OCI-M1 (cell line): ENCODE measurements at regions not wholly inside any gene's neighbourhood (a gene's known extent, or its start where the extent isn't known, plus 50 kb on each side); places are given as distances from the start of the nearest gene placed in this dataset.
"Not testable (repeated sequence)": the region's sequence is repeated elsewhere in the genome, so short reads cannot be mapped to it uniquely, and the experiment has no call there.

Source experiments
- DNase-seq: peaks from one replicate; lab custom pipeline; 2025; lab: John Stamatoyannopoulos, UW

DNA sequence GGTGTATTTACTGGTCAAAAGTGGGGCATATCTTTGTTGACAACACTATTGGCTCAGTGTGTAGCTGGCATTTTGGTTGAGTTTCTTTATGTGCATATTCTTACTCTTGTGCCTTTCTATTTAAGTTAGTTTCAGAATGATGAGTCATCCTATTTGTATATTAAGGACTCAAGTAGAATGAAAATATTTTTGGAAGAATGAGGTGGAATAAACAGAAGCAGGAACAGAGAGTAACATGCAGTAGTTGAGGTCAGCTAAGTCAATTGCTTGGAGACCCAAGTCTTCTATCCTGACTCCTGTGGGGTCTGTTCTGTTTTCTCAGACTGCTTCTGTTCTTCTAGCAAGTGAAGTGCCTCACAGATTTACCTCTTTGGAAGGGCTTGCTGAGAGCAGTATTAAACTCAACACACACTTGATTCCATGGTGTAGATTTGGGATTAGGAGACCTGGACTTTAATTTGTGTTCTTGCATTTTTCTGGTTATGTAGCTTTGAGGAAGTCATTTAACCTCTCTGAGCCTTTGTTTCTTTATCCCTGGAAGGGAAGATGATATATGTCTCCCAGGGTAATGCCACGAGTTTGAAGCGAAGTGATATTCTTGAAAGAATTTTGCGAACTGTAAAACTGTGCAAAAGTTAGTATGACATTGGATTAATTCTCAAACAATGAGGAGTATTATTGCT is 324.3 kb downstream of the QKI start:
- no peak for DNase-seq

DNA sequence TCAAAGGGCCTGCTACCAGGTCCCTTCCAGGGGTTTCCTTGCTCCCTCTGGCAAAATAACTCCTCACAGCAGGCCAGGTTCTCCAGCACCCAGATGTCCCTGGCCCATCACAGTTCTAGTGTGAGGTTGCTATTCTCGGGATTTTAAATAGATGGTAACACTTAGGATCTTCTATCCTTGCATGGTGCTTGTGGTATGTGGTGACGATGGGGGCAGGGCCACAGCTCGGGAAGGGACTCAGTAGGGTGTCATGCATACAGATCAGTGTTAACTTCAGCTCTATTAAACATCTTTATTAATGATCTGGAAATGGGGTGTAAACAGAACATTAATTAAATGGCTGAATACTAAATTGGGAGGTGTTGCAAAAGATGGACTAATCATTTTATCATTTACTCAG is 323.8 kb downstream of the QKI start:
- no peak for DNase-seq

DNA sequence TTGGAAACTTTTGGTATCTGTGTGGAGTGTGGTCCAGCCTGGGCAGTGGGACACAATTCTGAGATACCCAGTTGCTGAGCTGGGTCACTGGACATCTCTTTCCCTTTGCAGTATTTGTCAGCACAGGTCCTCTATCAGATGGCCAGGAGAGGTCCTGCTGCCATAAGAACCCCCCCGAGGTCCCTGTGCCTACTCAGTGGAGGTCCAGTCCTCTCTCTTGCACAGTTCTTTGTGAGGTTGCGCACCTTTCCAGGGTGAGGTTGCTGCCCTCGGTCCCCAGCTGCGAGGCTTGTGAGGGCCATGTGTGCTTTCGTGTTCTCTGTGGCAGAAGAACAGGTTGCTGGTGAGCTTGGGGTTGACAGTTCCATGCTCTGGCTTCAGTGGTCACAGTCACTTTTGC is 320.6 kb downstream of the QKI start:
- no peak for DNase-seq

DNA sequence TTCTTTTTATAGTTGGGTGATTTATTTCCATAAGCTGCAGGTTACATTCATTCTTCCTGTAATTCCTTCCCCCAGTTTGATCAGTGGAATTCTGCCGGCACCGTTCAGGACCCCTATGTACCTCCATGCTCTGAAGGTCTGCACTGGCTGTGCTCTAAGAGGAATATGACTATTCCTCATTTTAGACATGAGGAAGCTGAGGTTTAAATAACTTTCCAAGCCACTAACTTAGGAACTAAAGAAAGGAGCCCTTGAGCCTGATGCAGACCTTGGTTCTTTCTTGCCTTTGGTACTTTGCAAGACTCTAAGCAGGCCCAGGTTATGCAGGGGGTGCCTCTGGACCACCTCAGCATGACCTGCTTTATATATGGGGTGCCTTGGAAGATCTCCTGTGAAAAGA is 318.5 kb downstream of the QKI start:
- no peak for DNase-seq

DNA sequence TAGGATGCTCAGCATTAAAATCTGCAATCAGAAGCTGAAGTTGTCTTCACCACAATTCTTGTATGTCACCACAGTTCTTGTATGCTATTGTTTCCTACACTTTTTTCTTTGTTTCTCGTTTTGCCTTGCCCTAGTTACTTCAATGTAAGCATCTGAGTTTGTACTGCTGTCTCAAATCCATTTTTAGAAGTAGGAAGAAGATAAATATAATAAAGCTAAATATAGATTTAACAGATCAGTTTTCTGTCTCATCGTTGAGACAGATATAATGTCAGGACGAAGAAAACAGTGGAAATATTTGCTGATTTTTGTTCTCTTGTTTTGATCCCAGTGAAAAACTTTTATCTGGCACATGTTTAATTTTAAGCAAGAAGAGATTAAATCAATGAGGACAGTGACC is 318.0 kb downstream of the QKI start:
- DNase-seq, result no peak

DNA sequence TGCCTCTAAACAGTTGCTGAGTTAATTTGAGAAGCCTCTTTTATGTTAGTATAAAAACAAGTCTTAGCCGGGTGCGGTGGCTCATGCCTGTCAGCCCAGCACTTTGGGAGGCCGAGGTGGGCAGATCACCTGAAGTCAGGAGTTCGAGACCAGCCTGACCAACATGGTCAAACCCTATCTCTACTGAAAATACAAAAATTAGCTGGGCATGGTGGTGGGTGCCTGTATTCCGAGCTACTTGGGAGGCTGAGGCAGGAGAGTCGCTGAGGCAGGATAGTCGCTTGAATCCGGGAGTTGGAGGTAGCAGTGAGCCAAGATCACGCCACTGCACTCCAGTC is 317.5 kb downstream of the QKI start:
- DNase-seq, result not testable (repeated sequence)

DNA sequence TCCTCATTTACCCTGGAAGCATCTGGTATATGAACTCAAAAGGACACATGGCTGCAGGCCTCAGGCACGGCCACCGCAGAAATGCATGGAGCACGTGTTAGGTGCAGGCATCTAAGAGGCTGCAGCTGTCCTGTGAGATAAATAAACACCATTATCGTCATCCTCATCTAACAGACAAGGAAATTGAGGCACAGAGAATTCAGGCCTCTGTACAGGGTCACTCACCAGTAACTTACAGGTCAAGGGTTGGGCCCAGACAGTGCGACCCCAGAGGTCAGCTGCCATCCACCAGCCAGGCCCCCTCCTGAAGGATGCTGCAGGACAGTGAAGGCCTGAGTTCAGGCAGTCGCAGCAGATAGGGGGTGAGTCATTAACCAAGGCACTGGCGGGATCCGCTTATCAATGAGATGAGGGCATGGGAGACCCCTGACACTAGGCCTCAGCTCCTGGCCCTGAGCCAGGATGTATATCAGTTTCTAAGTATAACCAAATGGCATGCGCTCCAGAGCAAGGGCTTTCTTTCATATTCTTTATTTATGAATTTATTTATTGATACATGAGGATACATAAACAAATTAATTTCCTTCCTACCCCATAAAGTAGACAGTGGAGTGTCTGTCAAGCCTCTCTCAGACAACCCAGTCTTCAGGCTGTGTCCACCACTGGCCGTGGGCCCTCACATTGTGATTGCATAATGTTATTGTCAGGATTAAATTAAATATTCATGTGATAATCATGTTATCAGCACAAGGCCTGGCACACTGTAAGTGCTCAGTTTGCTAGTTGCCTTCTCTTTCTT is 316.9 kb downstream of the QKI start:
- peak; percentile 84 for DNase-seq

DNA sequence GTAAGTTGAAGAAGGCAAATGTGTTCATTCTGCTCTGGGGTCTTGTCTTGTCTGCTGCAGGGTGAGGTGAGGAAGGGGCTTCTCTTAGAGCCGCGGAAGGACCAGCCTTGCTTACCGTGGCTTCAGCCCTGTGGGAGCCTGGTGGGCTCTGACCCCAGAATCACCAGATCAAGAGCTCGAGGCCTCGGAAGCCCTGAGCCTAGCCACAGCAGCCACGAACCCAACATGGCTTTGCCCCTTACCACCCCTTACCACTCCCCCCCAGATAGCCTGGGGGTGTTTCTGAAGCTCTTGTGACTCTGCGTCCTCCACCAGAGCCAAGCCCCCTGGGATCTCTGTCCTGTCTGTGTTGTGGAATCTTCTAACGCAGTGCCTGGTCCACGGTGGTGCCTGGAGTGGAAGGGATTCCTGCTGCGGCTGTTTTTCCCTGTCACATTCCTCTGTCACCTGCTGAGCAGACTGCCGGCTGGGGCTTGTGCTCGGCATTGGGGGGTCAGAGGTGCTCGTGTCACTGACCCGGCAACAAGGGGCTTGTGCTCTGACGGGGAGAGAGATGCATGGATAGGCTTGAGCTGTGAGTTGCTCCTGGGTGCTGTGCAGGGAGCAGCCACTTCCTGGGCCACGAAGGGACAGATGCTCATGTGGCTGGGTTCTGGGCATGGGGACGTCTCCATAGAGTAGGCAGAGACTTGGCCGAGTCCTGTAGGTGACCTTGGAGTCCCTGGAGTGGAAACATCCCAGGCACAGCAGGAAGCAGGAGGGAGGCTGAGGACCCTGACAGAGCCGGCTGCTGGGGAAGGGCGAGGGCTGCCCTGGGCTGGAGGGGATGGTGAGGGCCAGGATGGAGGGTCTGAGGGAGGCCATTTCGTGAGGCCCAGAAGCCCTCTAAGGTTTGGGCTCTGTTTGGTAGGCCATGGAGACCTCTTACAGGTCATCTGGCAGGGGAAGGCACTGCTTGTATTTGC is 316.0 kb downstream of the QKI start:
- DNase-seq, result no peak

DNA sequence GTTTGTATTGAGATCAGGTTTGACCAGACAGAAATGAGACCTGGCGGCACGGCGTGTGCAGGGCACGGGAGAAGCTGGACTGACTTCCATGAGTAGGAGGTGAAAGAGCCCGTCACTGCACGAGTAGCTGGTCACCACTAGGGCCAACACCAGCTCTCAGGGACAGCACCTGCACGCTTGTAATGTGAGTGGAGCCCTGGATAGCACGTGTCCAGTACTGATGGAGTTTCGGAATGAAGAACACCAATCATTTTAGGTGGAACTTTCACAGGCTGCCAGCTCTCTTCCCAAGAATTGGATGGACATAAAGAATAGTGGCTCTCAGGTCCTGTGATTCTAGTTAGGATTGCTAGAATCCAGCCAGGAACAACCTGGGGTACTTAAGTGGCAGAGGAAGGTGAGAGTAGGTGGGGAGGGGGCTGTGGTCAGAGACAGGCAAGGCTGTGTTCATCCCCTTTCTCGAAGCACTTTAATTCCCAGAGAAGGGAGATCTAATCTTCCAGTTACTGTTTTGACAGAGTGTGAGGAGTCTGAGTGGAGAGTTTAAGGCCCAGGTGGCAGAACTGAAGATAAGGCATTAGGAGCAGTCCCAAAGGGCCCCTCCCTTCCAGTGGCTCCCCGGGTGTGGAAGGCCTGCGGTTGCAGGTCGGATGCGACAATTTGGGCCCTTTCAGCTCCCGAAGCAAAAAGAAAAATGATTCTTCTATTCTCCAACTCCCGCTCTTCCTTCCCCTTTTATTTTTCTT is 314.8 kb downstream of the QKI start:
- DNase-seq, result peak; percentile 6

DNA sequence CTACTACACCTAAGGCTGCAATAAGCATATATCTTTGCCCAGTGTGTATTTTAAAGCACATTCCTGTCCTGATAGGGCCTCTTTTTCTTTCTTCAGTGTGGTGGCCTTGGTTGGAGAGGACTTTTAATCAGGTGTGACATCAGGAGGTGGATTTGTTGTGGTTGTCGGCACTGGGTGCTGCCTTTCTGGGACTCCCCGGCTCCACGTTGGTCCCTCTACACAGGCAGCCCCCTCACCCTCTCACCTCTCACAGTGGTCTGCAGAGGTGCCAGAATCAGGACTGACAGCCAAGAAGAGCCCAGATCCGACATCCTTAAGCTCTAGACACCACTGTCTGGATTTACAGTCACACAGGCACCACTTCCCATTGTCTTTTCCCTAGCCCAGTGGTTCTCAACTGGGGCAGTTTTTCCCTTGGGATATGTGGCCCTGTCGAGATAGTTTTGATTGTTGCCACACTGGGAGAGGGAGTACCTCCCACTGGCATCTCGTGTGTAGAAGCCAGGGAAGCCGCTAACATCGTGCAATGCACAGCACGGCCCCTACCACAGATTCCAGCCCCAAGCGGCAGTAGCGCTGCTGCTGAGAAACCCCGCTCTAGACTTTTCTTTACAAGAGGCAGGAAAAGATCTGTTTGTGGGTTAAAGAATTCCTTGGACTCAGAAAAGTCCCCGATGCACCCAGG is 314.1 kb downstream of the QKI start:
- no peak for DNase-seq

DNA sequence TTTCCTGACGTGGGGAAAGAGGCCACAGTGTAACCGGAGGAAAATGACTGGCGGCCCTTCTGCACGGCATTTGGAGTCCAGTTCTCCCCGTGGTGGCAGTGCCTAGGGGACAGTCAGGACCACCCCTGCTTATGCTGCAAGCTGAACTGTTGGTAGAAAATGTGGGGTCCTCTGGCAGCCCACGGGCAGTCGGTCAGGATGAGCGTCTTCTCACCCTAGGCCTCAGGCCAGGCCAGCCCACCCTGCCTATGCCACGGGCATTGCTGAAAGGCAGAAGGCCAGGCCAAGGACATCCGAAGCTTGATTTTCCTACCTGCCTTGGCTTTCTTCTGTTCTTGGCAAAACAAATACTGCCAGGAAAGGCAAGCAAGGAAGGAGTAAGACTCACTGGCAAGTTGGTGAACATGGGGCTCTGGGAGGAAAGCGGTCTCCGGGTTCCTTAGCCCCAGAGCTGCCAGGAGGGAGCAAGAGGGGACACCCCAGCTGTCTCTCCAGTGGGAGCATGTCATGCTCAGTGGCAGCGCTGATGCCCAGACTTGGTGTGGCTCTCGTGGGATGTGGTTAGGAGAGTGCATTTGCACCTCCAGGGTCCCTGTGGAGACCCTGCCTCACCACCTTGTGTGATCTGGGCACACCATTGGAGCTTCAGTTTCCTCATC is 311.6 kb downstream of the QKI start:
- no peak for DNase-seq

DNA sequence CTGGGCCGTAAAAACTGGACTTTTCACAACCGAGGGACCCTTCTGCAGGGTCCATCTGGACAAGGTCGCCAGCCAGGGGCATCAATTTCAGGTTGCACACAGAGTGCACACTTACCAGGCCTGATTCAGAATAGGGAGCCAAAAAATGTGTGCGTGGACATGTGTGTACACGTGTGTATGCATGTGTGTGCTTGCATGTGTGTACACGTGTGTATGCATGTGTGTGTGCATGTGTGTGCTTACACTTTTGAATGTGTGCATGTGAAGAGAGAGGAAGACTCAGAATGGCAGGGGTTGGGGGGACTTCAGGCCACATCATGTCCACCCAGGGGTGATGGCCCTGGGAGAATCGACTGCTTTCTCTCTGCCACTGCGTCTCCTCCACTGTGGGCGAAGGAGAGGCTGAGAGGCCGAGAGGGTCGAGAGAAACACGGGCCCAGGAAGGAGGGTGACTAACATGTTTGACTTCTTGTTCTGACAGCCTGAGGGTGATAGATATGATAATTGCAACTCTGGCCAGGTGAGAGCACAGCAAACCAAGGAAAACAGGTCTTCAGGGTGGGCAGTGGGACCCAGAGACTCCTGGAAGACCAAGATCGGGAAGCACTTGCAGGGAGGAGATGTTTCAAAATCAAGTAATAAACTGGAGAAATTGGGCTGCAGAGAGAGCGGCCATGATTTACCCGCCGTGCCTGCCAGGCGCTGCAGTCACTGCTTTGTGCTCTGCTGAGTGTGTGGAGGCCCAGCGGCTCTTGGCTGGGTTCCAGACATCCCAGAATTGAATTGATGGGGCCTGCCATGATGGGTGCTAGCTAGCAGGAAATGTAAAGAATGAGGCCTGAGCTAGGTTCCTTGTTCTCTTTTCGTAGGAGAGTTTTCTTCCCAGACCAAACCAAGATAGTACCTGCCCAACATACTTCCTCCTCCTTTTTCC is 310.8 kb downstream of the QKI start:
- DNase-seq, result no peak

DNA sequence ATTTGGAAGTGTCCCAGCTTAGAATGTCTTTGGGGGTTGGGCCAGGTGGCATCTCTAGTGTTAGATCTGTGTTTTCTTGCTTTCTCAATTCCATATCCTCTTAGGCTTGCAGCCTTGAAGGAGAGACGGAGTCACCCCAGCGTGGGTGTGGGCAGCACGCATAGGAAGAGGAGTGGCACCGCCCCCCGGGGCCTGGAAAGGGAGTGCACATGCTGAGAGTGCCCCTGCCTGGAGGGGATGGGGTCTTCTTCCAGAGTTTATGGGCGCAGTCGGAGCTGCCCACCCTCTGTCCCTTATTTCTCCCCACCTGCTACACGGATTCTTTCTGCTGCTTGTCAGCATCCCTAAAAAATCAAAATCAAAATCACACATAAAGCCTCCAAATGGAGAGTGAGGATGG is 309.7 kb downstream of the QKI start:
- no peak for DNase-seq

DNA sequence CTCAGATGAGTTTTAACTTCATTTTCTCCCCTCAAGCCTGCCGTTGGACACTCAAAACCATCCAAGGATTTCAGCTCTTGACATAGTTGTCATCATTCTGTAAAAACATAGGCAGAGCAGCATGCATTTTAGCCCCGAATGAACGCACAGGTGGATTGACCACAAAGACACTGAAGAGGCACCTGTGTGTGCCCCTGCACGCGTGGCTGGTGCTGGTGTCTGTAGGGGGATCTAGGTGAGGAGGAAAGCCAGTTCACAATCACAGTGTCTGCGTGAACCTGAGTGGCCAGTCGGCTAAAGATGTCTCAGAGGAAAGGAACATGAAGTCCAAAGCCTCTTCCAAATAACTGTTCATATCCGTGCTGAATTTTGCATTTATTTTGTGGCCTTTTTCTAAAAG is 309.2 kb downstream of the QKI start:
- DNase-seq, result no peak

DNA sequence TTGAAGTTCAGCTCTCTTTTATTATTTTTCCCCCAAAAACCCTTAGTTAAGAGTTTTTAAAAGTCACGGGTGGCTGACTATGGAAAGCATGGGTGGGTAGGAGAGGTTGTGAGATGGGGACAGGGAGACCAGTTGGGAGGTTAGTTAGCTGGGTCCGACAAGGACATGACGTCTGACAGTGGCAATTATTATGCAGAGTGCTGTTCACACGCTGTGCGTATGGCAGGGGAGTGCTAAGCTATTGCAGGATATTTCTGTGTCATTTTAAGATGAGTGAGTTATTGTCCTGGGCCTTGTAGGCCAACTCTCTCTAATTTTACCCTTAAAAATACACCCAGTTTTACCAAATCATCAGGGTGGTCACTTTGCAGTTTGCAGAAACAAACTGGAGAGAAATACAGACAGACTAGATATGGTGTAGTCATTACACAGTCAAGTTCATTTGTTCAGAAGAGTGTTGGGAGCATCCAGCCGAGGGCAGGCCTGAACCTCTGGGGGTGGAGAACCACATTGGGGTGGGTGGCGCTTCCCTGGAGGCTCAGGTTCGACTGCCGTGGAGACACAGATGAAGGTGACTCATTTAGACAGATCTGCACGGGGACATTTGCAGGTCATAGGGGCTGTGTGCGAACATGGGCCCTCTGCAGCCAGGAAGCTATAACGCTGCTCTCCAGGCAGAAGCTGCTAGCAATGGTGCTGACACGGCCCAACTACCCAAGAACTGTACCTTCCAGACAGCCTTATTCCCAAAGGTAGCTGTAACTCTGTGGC is 307.6 kb downstream of the QKI start:
- DNase-seq, result no peak

DNA sequence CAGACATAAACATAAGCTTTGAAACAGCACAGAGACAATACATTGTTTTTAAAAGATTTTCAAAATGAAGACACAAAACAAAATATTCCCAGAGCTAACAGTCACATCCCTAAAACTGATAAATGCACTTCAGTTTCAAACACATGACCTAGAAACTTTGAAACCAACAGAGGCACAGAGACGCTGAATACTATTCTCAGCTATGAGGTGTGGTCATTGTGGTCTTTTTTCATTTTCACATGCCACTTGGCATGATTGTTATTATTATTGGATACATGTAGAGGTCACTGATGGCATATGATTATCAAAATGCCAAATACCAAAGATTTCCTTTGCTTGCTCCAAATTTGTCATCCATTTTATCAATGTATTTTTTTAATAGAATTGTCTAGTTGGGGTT is 306.9 kb downstream of the QKI start:
- DNase-seq, result no peak

DNA sequence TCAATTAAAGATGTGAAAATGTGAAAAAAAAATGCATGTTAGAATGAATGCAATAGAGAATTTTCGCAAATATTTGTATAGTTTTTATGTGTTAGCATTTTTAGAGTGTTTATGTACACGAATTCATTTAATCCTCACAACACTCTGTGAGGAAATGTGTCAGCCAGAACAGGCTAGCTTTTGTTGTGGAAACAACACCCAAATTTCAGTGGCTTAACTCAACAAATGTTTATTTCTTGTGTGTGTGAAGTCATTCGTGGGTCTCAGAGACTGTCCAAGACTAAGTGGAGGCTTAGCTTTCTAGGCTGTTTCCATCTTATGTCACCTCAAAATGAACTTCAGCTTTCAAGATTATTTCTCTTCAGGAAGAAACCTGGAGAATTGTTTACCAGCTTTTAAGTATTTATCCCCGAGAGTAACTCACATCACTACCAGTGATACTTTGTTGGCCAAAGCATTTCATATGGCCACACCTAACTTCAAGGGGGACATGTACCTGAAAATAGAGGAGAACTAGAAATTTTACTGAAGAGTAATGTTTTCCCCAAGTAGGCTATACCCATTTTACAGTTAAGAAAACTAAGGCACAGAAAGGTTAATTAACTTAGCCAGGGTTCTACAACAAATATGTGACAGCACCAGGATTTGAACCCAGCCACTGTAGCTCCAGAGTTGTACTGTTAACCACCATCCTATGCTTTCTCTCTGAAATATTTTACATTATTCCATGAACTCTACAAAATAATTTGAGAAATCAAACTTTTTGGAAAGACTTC is 306.1 kb downstream of the QKI start:
- no peak for DNase-seq

DNA sequence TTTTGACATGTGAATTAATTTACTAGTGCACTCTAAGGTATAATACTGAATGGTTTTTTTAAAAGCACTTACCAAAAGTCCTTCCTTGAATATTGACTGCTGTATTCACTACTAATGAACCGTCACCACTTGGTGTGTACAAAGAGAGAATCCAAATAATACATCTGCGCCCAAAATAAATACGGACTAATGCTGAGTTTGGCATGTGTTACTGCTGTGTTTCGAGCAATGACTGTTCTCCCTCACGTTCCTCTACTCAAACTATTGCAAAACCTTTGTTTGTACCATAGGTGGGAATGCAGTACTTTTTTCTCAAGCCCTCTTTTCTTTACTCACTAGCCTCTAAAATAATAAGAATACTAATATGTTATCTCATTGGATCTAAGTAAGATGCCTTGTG is 305.5 kb downstream of the QKI start:
- DNase-seq, result no peak
